HEK293T (cell line): ENCODE measurements at regions not wholly inside any gene's neighbourhood (a gene's known extent, or its start where the extent isn't known, plus 50 kb on each side); places are given as distances from the start of the nearest gene placed in this dataset.

ENCODE experiments used
- LEF1 ChIP-seq: fragments of 450-650 bp; IDR thresholded peaks from 2 replicates; pipeline ENCODE4 v1.6.1; 2017; ENCODE audit warnings: mild to moderate bottlenecking, borderline replicate concordance
- SUZ12 ChIP-seq: fragments of 450-650 bp; IDR thresholded peaks from 2 replicates; pipeline ENCODE4 v1.6.1; 2016; ENCODE audit warnings: mild to moderate bottlenecking

GRCh38 chr18:27713738-27714095 lies 463.2 kb downstream of the CDH2 start:
- no peak for TF ChIP-seq SUZ12
- TF ChIP-seq LEF1 = no peak
